C4-2B (cell line): ENCODE measurements at regions not wholly inside any gene's neighbourhood (a gene's known extent, or its start where the extent isn't known, plus 50 kb on each side); places are given as distances from the start of the nearest gene placed in this dataset.

Experiments
- CTCF ChIP-seq: fragments of 450-650 bp; conservative IDR thresholded peaks from 2 replicates; pipeline ENCODE4 v1.5.1; 2017; ENCODE audit warnings: mild to moderate bottlenecking
- ZFX ChIP-seq: fragments of 450-650 bp; IDR thresholded peaks from 2 replicates; pipeline ENCODE4 v1.6.1; 2017

- TF ChIP-seq CTCF = no peak
- TF ChIP-seq ZFX = no peak
Observed at GRCh38 chr7:138267934-138268333, 191.7 kb downstream of the AKR1D1 start.
